Coronary artery (tissue), 2 donors: ENCODE measurements at regions not wholly inside any gene's neighbourhood (a gene's known extent, or its start where the extent isn't known, plus 50 kb on each side); places are given as distances from the start of the nearest gene placed in this dataset.

Experiments used
- DNase-seq: peaks from one replicate; pipeline ENCODE4 v3.0.0-alpha.2; 2017; ENCODE audit warnings: low spot score
- H3K27ac ChIP-seq, 2 donors: fragments of 200-600 bp; sonication (generic); one replicate each; pipeline ENCODE4 v1.5.1; 2016 to 2019
- H3K4me3 ChIP-seq: fragments of 200-600 bp; sonication (generic); 2 replicates; pipeline ENCODE4 v1.5.1; 2016; ENCODE audit warnings: mild to moderate bottlenecking, moderate library complexity
- CTCF ChIP-seq: fragments of 200-600 bp; sonication (generic); IDR thresholded peaks from one replicate; pipeline ENCODE4 v1.5.1; 2019; ENCODE audit warnings: antibody characterized with exemption

DNA sequence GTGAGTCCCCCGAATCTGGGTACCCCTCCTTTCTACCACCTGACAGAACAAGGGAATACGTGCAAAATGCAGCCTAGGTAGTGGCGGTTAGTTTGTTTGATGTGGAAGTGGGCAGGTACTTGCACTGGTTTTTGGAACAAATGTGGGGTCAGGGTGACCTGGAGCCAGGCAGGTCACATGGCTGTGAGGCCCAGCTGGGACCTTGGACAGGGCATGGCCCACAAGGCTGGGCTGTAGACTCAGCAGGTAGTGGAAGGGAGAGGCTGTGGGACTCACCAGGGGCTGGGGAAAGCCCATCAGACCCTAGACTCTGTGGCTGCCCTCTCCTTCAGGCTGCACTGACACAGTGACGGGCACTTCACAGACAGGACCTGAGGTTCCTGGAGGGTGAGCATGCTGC lies 159.9 kb upstream of the ADCY1 start:
- Histone ChIP-seq H3K4me3 (no peak overlapping the region), H3K27ac (no peak overlapping the region)
- no peak for TF ChIP-seq CTCF
- DNase-seq: no peak

DNA sequence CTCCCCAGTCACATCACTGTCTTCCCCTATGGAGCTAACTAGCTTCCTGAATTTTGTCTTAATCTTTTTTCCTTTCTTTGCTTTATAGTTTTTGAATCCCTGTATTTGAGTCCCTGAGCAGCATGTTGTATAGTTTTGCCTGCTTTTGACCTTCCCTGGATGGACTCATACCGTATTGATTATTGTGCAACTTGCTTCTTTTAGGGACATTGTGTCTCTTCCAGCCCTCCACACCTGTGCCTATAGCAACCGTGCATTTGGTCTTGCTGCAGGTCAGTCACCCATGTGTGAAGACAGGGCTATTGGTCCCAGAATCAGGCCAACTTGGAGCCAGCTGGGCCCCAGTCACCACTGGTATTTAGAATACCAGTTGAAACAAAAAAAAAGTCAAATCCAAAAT lies 158.9 kb upstream of the ADCY1 start:
- Histone ChIP-seq H3K27ac (no peak overlapping the region), H3K4me3 (no peak overlapping the region)
- DNase-seq: no peak
- TF ChIP-seq CTCF: no peak

DNA sequence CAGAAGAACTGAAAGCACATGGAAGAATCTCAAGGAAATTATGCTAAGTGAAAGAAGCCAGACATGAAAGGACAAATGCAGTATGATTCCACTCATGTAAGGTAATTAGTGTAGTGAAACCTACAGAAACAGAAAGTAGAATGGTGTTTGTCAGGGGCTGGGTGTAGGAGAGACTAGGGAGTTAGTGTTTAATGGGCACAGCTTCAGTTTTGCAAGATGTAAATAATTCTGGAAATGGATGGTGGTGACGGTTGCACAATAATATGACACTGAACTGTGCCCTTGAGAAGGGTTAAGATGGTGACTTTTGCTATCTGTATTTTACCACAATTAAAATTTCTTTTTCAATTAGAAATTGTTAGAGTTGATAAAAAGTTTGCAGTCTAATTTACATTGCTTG lies 157.3 kb upstream of the ADCY1 start:
- no peak for TF ChIP-seq CTCF
- H3K4me3 ChIP-seq: no peak overlapping the region
- no peak overlapping the region for H3K27ac ChIP-seq
- DNase-seq: no peak

GRCh38 chr7:45417268-45417667 lies 156.9 kb upstream of the ADCY1 start:
- Histone ChIP-seq H3K27ac (no peak overlapping the region), H3K4me3 (no peak overlapping the region)
- no peak for TF ChIP-seq CTCF
- DNase-seq: no peak

DNA sequence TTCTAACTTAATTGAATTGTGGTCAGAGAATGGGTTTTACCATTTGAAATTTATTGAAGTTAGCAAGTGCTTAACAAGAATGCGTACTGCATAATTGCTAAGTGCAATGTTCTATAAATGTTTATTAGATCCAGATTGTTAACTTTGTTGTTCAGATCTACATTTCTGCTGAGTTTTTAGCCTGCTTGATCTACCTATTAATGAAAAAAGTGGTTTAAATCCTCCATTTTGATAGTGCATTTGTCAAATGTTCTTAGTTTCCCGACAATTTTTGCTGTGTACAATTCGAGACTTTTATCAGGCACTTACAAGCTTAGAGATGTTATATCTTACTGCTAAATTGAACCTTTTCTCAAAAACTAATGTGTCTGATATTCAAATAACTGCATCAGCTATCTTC lies 156.4 kb upstream of the ADCY1 start:
- no peak for TF ChIP-seq CTCF
- Histone ChIP-seq H3K27ac (no peak overlapping the region), H3K4me3 (no peak overlapping the region)
- no peak for DNase-seq

DNA sequence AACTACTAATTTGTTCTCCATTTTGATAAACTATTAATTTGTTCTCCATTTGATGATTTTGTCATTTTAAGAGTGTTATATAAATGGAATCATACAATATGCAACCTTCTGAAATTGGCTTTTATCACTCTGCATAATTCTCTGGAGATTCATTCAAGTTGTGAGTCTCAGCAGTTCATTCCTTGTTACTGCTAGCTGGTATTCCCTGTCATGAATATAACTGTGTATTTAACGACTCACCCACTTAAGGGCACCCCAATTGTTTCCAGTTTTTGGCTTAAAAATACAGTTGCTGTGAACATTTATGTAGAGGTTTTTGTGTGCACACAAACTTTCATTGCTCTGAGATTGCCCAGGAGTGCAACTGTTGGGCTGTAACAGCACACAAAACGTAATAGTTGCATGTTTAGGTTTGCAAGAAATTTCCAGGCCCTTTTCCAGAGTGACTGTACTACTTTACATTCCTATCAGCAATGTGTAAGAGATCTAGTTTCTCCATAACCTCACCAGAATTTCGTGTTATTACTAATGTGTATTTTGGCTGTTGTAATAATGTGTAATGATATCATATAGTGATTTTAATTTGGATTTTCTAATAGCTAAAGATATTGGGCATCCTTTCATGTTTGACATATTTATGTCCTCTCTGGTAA lies 153.2 kb upstream of the ADCY1 start:
- H3K27ac ChIP-seq: no peak overlapping the region
- DNase-seq: no peak
- TF ChIP-seq CTCF: no peak
- H3K4me3 ChIP-seq: no peak overlapping the region

DNA sequence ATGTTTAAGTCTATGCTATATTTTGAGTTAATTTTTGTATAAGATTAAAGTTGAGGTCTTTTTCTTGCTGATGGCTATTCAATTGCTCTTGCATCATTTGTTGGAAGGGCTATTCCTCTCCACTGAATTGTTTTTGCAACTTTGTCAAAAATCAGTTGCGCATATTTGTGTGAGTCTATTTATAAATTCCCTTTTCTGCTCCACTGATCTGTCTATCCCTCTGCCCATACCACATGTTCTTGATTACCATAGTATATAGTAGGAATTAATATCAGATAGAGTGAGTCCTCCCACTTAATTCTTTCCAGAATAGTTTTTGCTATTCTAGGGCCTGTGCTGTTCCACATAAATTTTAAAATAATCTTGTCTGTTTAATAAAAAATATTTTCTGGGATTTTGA lies 152.4 kb upstream of the ADCY1 start:
- no peak for TF ChIP-seq CTCF
- Histone ChIP-seq H3K4me3 (no peak overlapping the region), H3K27ac (no peak overlapping the region)
- DNase-seq: no peak
